OCI-LY3 (cell line): ENCODE measurements at regions not wholly inside any gene's neighbourhood (a gene's known extent, or its start where the extent isn't known, plus 50 kb on each side); places are given as distances from the start of the nearest gene placed in this dataset.

Experiments
- H2AFZ ChIP-seq: fragments of 200-600, 300-600 bp; shearing (Covaris generic); 2 replicates; pipeline ENCODE4 v1.6.0; 2014; ENCODE audit warnings: antibody characterized with exemption, low read depth, low read length
- H3K27ac ChIP-seq: fragments of 200-600, 300-600 bp; sonication (generic); 2 replicates; pipeline ENCODE4 v1.5.1; 2014; ENCODE audit warnings: mild to moderate bottlenecking, low read length, moderate library complexity, mixed read lengths
- H3K27me3 ChIP-seq: fragments of 200-600, 300-600 bp; sonication (generic); 2 replicates; pipeline ENCODE4 v1.6.1; 2014; ENCODE audit warnings: low read depth, low read length, mixed read lengths
- H3K36me3 ChIP-seq: fragments of 200-600, 300-600 bp; sonication (generic); replicated peaks from 2 replicates; pipeline ENCODE3; 2014; ENCODE audit warnings: low read depth, low read length, mixed read lengths
- H3K4me1 ChIP-seq: fragments of 300-600, 200-600 bp; sonication (generic); 2 replicates; pipeline ENCODE4 v1.6.1; 2014; ENCODE audit warnings: low read length, mixed read lengths
- H3K4me2 ChIP-seq: fragments of 200-600, 300-600 bp; sonication (generic); 2 replicates; pipeline ENCODE4 v1.6.1; 2014; ENCODE audit warnings: low read length, mixed read lengths
- H3K4me3 ChIP-seq: fragments of 300-600, 200-600 bp; sonication (generic); 2 replicates; pipeline ENCODE4 v1.5.1; 2014; ENCODE audit warnings: antibody characterized with exemption, mild to moderate bottlenecking, low read length, moderate library complexity
- H3K79me2 ChIP-seq: fragments of 300-600, 200-600 bp; shearing (Covaris generic); 2 replicates; pipeline ENCODE4 v1.6.1; 2014; ENCODE audit warnings: mild to moderate bottlenecking, low read length, mixed read lengths
- H3K9ac ChIP-seq: fragments of 300-600, 200-600 bp; shearing (Covaris generic); 2 replicates; pipeline ENCODE4 v1.6.0; 2014; ENCODE audit warnings: mild to moderate bottlenecking, low read length, moderate library complexity
- H3K9me3 ChIP-seq: fragments of 200-600, 300-600 bp; shearing (Covaris generic); 2 replicates; pipeline ENCODE4 v1.6.1; 2014; ENCODE audit warnings: low read length, mixed read lengths; ENCODE audit not compliant: insufficient read depth
- H4K20me1 ChIP-seq: fragments of 200-600, 300-600 bp; sonication (generic); 2 replicates; pipeline ENCODE4 v1.6.1; 2016; ENCODE audit warnings: low read length, mixed read lengths; ENCODE audit not compliant: insufficient read depth
- EZH2phosphoT487 ChIP-seq: fragments of 200-600 bp; shearing (Covaris generic); IDR thresholded peaks from 2 replicates; pipeline ENCODE4 v1.6.1; 2018; ENCODE audit warnings: antibody characterized with exemption, mixed run types, low read depth
- TF ChIP-seq, protein P1 (sequence below): fragments of 200-600, 300-600 bp; sonication (generic); IDR thresholded peaks from 2 replicates; pipeline ENCODE4 v1.5.1; 2014; ENCODE audit warnings: antibody characterized with exemption, low read length, low read depth

DNA sequence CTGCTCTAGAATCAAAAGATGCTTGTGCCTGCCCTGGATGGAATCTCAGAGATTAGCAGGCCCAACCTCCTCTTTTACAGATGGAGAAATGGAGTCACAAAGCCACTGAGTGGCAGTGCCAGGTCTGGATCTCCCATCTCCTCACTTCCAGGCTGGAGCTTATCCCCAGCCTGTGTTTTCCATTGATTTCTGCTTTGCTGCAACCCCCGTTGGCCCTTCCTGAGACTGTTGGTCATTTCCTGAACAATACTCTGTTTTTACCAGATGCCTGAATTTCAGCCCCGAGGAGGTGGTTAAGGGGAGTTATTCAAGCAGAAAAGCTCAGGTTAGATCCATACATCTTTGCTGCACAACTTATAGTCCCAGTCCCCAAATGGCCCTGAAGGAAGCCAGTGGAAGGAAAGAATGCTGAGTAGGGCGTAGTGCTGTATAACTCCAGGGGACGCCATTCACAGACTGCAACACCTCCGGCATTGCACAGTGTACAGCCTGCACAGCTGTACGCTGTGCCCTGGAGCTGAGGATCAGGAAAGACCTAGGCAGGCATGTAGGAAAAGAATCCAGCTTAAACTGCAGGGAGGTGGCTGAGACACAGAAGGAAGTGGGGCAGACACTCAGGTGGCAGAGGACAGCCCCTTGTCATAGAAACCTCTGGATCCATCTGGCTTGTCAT is 77.5 kb downstream of the RPLP1 start:
- Histone ChIP-seq H3K79me2 (no peaks in the 10 kb centered on the region), H3K4me3 (no peak overlapping the region), H3K27me3 (peaks cover 69% of the 10 kb centered on the region), H4K20me1 (no peaks in the 10 kb centered on the region), H2AFZ (no peak overlapping the region), H3K9ac (no peak overlapping the region), H3K27ac (no peak overlapping the region), H3K4me2 (no peak overlapping the region), H3K9me3 (no peaks in the 10 kb centered on the region), H3K4me1 (no peaks in the 10 kb centered on the region), H3K36me3 (no peaks in the 10 kb centered on the region)
- no peak for TF ChIP-seq EZH2phosphoT487
- TF ChIP-seq, protein P1, sequence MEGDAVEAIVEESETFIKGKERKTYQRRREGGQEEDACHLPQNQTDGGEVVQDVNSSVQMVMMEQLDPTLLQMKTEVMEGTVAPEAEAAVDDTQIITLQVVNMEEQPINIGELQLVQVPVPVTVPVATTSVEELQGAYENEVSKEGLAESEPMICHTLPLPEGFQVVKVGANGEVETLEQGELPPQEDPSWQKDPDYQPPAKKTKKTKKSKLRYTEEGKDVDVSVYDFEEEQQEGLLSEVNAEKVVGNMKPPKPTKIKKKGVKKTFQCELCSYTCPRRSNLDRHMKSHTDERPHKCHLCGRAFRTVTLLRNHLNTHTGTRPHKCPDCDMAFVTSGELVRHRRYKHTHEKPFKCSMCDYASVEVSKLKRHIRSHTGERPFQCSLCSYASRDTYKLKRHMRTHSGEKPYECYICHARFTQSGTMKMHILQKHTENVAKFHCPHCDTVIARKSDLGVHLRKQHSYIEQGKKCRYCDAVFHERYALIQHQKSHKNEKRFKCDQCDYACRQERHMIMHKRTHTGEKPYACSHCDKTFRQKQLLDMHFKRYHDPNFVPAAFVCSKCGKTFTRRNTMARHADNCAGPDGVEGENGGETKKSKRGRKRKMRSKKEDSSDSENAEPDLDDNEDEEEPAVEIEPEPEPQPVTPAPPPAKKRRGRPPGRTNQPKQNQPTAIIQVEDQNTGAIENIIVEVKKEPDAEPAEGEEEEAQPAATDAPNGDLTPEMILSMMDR = no peak

DNA sequence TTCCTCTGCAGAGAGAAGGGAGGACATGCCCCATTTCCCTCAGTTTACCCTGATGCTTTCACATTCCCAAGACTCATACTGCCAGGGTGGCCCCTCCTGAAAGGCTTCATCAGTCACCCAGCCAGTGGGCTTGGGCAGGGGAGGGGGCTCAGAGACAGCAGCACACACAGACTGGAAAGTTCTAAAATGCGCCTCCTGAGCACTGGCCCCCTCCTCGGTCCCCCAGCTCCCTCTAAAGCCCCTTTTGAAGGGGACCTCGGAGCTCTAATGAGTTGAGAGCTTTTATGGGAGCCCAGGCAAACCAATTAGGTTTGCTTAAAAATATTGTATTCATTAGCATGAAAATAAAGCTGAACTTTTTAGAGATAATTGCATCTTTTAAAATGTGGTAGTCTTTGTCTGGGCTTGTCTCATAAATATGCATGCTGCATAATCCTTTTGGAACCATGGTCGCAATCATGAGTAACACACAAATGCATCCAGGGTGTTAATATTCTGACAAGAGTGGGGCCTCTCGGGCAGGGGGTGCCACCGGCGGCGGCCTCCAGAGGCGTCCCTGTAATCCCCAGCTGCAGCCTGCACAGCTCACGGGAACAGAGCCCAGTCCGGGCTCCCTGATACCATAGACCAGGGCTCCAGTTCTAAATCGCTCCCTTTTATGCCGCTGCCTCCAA is 78.5 kb downstream of the RPLP1 start:
- H4K20me1 ChIP-seq = no peaks in the 10 kb centered on the region
- H3K4me2 ChIP-seq = no peak overlapping the region
- no peak overlapping the region for H3K4me3 ChIP-seq
- no peak overlapping the region for H3K9ac ChIP-seq
- H3K9me3 ChIP-seq = no peaks in the 10 kb centered on the region
- H2AFZ ChIP-seq = no peak overlapping the region
- TF ChIP-seq, protein P1 = no peak
- no peak for TF ChIP-seq EZH2phosphoT487
- H3K27ac ChIP-seq = no peak overlapping the region
- H3K36me3 ChIP-seq = no peaks in the 10 kb centered on the region
- peaks cover 69% of the 10 kb centered on the region for H3K27me3 ChIP-seq
- H3K79me2 ChIP-seq = no peaks in the 10 kb centered on the region
- H3K4me1 ChIP-seq = no peaks in the 10 kb centered on the region

DNA sequence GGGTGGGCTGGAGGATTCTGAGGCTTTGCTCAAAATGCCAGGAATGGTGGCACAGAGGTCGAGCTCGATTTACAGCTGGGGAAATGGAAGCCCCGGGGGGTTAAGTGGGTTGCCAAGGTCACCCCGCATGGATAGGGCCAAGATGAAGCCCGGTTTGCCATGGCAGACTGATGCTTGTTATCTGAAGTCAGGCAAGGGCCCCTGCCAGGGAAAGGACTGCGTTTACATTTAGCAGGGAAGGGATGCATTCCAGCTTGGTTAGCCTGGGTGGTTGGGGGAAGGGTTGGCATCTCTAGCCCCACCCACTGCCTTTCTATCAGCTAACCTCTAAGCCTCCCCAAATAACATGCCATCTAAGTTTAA is 79.0 kb downstream of the RPLP1 start:
- Histone ChIP-seq H3K4me1 (no peaks in the 10 kb centered on the region), H3K27me3 (peaks cover 69% of the 10 kb centered on the region), H3K9me3 (no peaks in the 10 kb centered on the region), H2AFZ (no peak overlapping the region), H3K79me2 (no peaks in the 10 kb centered on the region), H3K4me3 (no peak overlapping the region), H3K27ac (no peak overlapping the region), H3K9ac (no peak overlapping the region), H3K4me2 (no peak overlapping the region), H4K20me1 (no peaks in the 10 kb centered on the region), H3K36me3 (no peaks in the 10 kb centered on the region)
- no peak for TF ChIP-seq EZH2phosphoT487
- TF ChIP-seq, protein P1 = no peak

DNA sequence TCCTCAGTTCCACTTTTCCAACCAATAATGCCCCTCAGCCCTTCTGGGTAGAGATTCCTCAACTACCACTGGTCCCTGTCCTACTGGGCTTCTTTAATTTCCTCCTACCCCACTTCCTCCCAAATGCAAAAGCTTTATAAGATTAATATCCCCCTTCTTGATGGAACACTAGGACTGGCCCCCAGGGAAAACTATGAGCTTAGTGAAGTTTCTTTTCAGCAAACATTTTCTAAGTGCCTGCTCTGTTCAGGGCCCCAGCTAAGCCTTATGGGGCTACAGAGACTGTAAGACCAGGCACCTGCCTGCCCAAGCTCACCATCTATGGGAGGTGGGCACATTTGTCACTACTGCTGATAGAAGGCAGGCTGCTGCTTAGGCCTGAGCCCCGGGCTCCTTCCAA is 79.4 kb downstream of the RPLP1 start:
- H3K4me2 ChIP-seq = no peak overlapping the region

More for the DNA sequence above, 79.4 kb downstream of the RPLP1 start:
- Histone ChIP-seq H2AFZ (no peak overlapping the region), H3K9me3 (no peaks in the 10 kb centered on the region), H3K9ac (no peak overlapping the region), H3K27ac (no peak overlapping the region), H3K27me3 (peaks cover 68% of the 10 kb centered on the region), H4K20me1 (no peaks in the 10 kb centered on the region), H3K4me1 (no peaks in the 10 kb centered on the region), H3K36me3 (no peaks in the 10 kb centered on the region), H3K4me3 (no peak overlapping the region), H3K79me2 (no peaks in the 10 kb centered on the region)
- TF ChIP-seq, protein P1 = no peak
- TF ChIP-seq EZH2phosphoT487 = no peak
